ENCODE measurements at regions not wholly inside any gene's neighbourhood (a gene's known extent, or its start where the extent isn't known, plus 50 kb on each side); places are given as distances from the start of the nearest gene placed in this dataset.

DNA sequence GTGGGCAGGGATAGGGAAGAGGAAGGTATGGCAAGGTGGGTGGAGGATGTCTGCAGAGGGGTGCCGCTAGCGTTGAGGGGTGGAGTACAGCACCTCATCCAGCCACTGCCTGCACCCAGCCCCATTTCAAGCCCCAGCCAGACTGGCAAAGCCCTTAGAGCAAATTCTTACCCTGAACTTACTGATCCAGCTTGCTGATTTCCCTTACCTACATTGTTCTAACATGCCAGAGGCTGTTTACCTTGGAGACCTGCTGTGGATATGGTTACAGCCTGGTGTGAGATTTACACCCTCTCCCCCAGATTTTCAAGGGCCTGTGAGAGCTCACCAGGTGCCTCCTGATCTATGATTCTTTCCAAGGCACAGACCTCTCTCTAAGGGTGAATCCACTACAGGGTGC, 86.0 kb downstream of the ZNF726 start:
- TF ChIP-seq, protein P1, sequence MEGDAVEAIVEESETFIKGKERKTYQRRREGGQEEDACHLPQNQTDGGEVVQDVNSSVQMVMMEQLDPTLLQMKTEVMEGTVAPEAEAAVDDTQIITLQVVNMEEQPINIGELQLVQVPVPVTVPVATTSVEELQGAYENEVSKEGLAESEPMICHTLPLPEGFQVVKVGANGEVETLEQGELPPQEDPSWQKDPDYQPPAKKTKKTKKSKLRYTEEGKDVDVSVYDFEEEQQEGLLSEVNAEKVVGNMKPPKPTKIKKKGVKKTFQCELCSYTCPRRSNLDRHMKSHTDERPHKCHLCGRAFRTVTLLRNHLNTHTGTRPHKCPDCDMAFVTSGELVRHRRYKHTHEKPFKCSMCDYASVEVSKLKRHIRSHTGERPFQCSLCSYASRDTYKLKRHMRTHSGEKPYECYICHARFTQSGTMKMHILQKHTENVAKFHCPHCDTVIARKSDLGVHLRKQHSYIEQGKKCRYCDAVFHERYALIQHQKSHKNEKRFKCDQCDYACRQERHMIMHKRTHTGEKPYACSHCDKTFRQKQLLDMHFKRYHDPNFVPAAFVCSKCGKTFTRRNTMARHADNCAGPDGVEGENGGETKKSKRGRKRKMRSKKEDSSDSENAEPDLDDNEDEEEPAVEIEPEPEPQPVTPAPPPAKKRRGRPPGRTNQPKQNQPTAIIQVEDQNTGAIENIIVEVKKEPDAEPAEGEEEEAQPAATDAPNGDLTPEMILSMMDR (IDR thresholded peaks at IDR 0.05 in 8 of 11, conservative IDR thresholded peaks at IDR 0.05 in 3 of 11), result no peak
- TF ChIP-seq POLR2A (IDR thresholded peaks at IDR 0.05) (no peak), POLR2AphosphoS5 (IDR thresholded peaks at IDR 0.05) (no peak)

Data from spleen (tissue), 7 donors.